ENCODE measurements at regions not wholly inside any gene's neighbourhood (a gene's known extent, or its start where the extent isn't known, plus 50 kb on each side); places are given as distances from the start of the nearest gene placed in this dataset.
"Not testable (repeated sequence)": the region's sequence is repeated elsewhere in the genome, so short reads cannot be mapped to it uniquely, and the experiment has no call there.

DNA sequence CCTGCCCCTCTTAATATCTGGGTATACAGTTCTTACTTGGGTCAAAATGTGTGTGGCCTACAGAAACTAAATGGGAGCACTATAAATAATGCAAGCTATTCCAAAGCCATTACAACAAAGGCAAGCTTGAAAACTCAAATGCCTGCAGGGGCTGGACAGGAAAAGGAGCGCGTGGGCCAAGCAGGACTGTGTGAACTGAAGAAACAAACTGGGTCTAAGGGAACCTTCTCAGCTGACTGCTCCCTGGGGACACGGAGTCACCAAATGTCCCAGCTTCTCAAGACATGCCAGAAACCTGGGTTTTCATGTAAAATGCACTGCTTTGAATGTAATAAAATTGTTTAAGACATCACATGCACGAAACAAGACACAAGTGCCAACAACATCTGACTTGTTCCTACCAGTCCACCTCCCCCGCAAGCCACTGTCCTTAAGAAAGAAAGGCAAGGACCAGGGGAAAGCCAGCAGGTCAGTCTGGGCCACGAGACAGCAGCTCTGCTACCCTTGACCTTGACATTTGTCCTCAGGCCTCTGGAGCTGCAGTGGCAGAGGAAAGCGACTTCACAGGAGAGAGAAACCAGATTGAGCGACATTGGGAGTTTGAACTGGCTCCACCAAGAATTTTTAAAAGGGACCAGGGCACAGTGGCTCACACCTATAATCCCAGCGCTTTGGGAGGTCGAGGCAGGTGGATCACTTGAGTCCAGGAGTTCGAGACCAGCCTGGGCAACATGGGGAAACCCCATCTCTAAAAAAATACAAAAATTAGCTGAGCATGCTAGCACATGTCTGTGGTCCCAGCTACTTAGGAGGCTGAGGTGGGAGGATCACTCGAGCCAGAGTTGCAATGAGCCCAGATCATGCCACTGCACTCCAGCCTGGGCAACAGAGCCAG is 89.7 kb upstream of the SH3BP4 start:
- DNase-seq: no peak

DNA sequence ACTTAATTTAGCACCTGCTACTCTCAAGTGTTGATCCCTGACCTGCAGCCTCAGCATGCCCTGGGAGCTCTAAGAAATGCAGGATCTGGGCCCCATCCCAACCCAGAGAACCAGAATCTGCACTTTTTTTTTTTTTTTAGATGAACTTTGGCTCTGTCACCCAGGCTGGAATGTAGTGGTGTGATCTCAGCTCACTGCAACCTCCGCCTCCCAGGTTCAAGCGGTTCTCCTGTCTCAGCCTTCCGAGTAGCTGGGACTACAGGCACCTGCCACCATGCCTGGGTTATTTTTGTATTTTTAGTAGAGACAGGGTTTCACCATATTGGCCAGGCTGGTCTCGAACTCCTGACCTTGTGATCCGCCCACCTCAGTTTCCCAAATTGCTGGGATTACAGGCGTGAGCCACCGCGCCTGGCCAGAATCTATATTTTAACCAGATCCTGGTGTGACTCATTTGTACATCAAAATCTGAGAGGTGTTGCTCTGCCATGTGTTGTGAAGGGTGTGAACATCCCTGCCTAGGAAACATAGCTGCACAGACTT is 92.4 kb upstream of the SH3BP4 start:
- not testable (repeated sequence) for DNase-seq

DNA sequence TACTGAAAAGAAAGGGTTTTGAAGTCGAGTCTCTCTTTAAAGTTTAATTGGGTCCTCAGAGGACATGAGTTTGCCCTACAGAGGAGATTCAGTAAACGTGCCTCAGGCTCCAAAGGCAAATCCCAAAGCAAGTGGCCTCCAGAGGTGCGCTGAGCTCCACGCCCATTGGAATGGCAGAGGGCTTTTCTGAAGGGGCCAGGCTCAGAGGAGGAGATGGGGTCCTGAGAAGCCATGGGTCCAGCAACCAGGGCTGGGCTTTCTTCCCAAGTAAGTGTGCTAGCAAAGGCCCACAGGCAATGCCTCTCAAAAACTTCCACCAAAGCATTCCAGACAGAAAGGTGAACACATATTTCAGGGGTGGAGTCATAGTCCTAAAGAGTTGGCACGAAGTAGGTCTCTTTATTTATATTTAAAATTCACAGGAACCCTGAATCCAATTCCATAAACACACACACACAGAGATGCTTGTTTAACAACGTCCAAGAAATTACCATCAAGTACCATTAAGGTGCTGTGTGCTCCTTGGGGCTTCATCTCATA is 93.0 kb upstream of the SH3BP4 start:
- no peak for DNase-seq

GRCh38 chr2:234858145-234858544 is 93.7 kb upstream of the SH3BP4 start:
- no peak for DNase-seq

- DNase-seq: no peak
Observed at GRCh38 chr2:234853729-234854128, 98.1 kb upstream of the SH3BP4 start.

- DNase-seq: no peak
Observed at GRCh38 chr2:234852941-234853340, 98.9 kb upstream of the SH3BP4 start.

GRCh38 chr2:234852035-234852434 is 99.8 kb upstream of the SH3BP4 start:
- DNase-seq: no peak

DNA sequence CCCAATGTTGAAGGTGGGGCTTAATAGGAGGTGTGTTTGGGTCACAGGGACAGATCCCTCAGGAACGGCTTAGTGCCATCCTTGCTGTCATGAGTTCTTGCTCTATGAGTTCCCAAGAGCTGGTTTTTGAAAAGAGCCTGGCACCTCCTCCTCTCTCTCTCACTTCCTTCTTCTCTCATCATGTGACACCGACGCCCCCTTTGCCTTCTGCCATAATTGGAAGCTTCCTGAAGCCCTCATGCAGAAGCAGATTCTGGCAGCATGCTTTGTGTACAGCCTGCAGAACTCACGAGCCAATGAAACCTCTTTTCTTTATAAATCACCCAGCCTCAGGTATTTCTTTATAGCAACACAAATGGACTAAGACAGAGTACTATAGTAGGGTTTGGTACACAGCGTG is 100.4 kb upstream of the SH3BP4 start:
- DNase-seq: no peak

DNA sequence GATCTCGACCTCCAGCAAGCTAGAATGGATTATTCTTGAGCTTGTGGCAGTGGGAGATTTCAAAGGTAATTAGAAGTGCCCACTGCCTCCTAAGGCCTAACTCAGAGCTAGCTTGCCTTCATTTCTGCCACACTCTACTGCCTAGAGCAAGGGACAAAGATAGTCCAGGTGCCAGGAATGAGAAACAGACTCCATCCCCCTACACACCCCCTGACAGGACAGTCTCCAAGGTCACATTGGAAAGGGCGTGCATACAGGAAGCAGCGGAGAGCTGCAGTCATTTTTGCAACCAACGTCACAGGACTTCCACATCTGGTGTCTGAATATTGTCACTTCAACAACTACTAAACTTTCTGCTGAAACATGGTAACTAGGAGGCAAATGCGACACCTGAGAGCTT is 101.0 kb upstream of the SH3BP4 start:
- DNase-seq: no peak

DNA sequence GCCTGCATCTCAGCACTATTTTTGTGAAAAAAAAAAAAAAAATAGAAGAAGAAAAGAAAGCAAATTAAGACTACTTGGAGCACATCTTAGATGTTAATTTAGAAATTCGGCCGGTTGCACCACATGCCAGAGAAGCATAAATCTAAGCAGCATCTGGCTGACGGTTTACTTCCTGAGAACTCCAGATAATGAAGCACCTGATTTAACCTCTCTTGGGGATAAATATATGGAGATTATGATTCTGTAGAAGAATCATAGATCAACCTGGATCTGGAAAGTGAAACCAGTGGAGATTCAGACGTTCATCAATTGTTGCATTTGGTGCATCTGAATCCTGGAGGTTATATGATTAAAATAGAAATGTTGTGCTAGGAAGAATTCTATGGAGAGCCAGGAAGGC is 102.1 kb upstream of the SH3BP4 start:
- DNase-seq: no peak

- DNase-seq: no peak
Observed at GRCh38 chr2:234848578-234848977, 103.2 kb upstream of the SH3BP4 start.

GRCh38 chr2:234847639-234848038 is 104.2 kb upstream of the SH3BP4 start:
- no peak for DNase-seq

DNA sequence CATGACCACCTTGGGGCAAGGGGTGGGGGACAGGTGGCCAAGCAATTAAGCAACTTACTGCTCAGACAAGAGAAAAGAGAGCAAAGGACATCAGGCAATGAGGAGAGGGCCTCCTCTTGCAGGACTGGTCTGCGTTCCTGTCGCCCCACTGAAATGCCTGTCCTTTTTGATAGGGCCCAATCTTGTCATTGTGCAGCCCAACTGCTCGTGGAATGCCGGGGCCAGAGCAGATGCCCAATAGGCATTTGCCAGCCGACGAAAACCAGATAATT is 104.5 kb upstream of the SH3BP4 start:
- no peak for DNase-seq

- no peak for DNase-seq
Observed at GRCh38 chr2:234846599-234847363, 105.0 kb upstream of the SH3BP4 start.

DNA sequence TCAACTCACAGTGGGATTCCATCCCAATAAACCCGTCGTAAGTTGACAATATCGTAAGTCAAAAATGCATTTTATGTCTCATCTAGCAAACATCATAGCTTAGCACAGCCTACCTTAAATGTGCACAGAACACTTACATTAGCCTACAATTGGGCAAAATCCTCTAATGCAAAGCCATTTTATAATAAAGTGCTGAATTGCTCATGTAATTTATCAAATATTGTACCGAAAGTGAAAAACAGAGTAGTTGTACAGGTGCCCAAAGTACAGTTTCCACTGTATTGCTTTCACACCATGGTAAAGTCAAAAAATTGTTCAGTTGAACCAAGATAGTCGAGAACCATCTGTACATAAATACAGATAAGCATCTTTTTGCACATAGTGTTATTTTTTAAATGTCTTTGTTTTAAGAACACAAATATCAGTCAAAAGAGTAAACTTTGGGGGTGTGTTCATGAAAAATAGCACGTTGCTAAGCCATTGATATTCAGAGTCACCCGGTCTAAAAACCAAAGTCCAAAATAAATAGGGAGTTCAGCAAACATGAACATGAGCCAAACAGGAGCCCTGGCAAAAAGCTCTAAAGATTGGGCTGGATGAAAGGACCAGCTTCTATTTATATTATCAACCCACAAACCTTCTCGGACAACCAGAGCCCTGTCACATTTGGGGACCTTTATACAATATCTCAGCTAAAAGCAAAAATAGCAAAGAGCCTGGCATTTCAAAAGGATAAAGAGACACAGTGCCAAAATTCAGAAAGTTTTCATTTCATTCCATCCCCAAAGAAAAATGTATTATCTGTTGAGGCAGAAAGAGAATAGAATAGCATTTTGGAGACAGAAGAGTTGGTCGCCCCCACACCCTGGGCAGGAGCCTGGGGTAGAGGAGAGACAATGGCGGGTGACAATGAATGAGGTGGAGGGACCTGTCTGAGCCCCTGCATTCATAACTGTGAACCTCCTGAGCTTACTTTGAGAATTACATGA is 105.9 kb upstream of the SH3BP4 start:
- DNase-seq: no peak

DNA sequence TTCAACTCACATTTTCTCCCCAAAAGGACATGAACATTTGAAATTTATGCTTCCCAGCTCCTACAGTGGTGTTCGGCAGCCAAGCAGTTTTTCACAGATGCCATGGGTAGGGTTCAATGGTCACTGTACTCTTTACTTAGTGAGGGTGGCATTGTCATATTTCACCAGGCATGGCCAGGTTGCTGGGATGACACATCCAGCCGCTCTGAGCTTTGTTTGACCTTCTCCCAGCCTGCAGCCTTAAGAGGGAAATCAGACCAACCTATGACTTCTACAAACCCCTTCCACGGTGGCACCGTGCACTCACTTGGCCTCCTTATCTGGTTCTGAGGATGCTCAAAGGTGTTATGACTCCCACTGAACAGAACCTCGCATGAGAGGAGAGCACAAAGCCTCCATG is 108.4 kb upstream of the SH3BP4 start:
- DNase-seq: no peak

DNA sequence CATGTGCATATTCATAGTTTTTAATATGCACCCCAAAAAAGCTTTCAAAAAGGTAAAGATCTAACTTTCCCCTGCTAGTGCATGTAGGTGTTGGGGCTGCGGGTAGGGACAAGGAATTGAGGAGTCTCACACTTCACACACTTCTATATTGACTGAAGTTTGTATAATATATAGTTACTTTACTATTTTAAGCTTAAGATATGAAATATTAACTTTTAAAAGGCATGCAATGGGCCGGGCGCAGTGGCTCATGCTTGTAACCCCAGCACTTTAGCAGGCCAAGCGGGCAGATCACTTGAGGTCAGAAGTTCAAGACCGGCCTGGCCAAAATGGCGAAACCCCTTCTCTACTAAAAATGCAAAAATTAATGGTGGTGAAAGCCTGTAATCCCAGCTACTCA is 109.1 kb upstream of the SH3BP4 start:
- no peak for DNase-seq

DNA sequence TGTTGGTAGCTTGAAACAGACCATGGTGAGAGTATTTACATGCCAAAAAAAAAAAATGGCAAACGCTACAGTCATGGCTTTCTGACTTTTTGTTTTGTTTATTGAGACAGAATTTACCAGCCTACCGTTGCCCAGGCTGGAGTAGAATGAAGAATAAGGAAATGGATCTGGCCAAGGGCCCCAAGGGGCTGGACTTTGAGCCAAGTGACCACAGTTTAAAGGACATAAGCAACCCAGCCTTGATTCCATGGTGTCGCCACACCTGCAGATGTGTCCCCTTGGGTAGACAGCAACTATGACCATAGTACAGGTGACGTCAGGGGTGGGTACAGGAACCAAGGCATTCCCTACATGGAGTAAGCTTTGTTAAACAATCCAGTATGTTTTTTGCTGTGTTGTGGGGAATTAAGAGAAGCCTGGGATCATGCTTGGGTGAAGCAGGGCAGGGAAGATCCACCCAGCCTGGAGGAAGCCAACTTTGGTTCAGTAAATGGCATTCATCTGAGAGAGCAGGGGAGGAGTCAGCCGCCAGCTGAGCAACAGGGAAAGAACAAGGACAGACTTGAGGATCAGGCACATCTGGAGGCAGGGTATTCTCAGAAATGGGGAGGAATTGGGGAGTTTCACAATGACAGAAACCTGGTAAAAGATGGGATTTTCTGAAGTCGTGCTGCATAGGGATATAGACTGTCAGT is 110.3 kb upstream of the SH3BP4 start:
- no peak for DNase-seq

DNA sequence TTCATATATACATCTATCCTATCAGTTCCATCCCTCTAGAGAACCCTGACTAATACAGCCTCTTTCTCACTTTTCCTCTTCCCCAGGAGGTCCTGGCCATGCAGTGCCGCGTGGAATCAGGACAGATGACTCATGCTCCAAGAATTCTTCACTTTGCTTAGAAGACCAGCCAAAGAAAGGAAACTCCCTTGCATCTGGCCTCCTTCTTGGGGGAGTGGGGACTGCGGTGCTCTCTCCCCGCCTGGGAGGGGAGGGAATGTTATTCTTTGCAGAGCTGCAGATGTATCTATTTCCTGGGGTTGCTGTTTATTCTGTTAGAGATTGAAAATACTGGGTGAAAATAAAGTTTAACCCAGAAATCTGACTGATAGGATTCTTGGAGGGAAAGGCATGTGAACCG is 111.5 kb upstream of the SH3BP4 start:
- DNase-seq: no peak

- DNase-seq: no peak
Observed at GRCh38 chr2:234839285-234839684, 112.5 kb upstream of the SH3BP4 start.

- no peak for DNase-seq
Observed at GRCh38 chr2:234836271-234836670, 115.5 kb upstream of the SH3BP4 start.

GRCh38 chr2:234835738-234836137 is 116.1 kb upstream of the SH3BP4 start:
- DNase-seq: no peak

Data from CD4-positive, alpha-beta T cell treated with Interleukin-10 for 1 hour (primary cell).